Breast epithelium (tissue), 3 donors: ENCODE measurements at regions not wholly inside any gene's neighbourhood (a gene's known extent, or its start where the extent isn't known, plus 50 kb on each side); places are given as distances from the start of the nearest gene placed in this dataset.
"Not testable (repeated sequence)": the region's sequence is repeated elsewhere in the genome, so short reads cannot be mapped to it uniquely, and the experiment has no call there.

Source experiments
- CTCF ChIP-seq, 3 donors: fragments of 450-650 bp; IDR thresholded peaks; one replicate each; pipeline ENCODE4 v1.5.1; 2016 to 2017; ENCODE audit warnings: antibody characterized with exemption in 3 of 3, mild to moderate bottlenecking in 3 of 3, moderate library complexity in 3 of 3
- POLR2A ChIP-seq: fragments of 450-650 bp; IDR thresholded peaks from one replicate; pipeline ENCODE4 v1.6.1; 2016; ENCODE audit warnings: antibody characterized with exemption, mild to moderate bottlenecking, moderate library complexity

GRCh38 chr4:118566003-118566513 lies 119.1 kb upstream of the METTL14 start:
- not testable (repeated sequence) for TF ChIP-seq CTCF (IDR thresholded peaks at IDR 0.05); POLR2A
